ENCODE measurements at regions not wholly inside any gene's neighbourhood (a gene's known extent, or its start where the extent isn't known, plus 50 kb on each side); places are given as distances from the start of the nearest gene placed in this dataset.

- DNase-seq (ENCODE audit: low read depth) = no peak
Measured at GRCh38 chr11:23364076-23364475, 503.8 kb upstream of the CCDC179 start.

GRCh38 chr11:23370580-23371275 is 510.5 kb upstream of the CCDC179 start:
- DNase-seq (ENCODE audit: low read depth) = no peak

- DNase-seq (ENCODE audit: low read depth) = no peak
Measured at GRCh38 chr11:23377909-23378308, 517.6 kb upstream of the CCDC179 start.

GRCh38 chr11:23391031-23391430 is 530.8 kb upstream of the CCDC179 start:
- DNase-seq (ENCODE audit: low read depth) = no peak

GRCh38 chr11:23398052-23398451 is 537.8 kb upstream of the CCDC179 start:
- no peak for DNase-seq (ENCODE audit: low read depth)

- no peak for DNase-seq (ENCODE audit: low read depth)
Measured at GRCh38 chr11:23399995-23400394, 539.7 kb upstream of the CCDC179 start.

GRCh38 chr11:23403210-23404185 is 543.2 kb upstream of the CCDC179 start:
- no peak for DNase-seq (ENCODE audit: low read depth)

- DNase-seq (ENCODE audit: low read depth) = no peak
Measured at GRCh38 chr11:23404225-23405160, 544.2 kb upstream of the CCDC179 start.

- DNase-seq (ENCODE audit: low read depth) = no peak
Measured at GRCh38 chr11:23405350-23405937, 545.2 kb upstream of the CCDC179 start.

GRCh38 chr11:23406131-23406819 is 546.0 kb upstream of the CCDC179 start:
- DNase-seq (ENCODE audit: low read depth) = no peak

GRCh38 chr11:23413057-23413456 is 552.8 kb upstream of the CCDC179 start:
- DNase-seq (ENCODE audit: low read depth) = no peak

GRCh38 chr11:23423104-23423503 is 562.8 kb upstream of the CCDC179 start:
- DNase-seq (ENCODE audit: low read depth) = no peak

- no peak for DNase-seq (ENCODE audit: low read depth)
Measured at GRCh38 chr11:23423656-23424055, 563.4 kb upstream of the CCDC179 start.

- no peak for DNase-seq (ENCODE audit: low read depth)
Measured at GRCh38 chr11:23425381-23425780, 565.1 kb upstream of the CCDC179 start.

GRCh38 chr11:23429569-23429968 is 569.3 kb upstream of the CCDC179 start:
- no peak for DNase-seq (ENCODE audit: low read depth)

- no peak for DNase-seq (ENCODE audit: low read depth)
Measured at GRCh38 chr11:23453522-23453921, 593.2 kb upstream of the CCDC179 start.

- no peak for DNase-seq (ENCODE audit: low read depth)
Measured at GRCh38 chr11:23455321-23455891, 595.1 kb upstream of the CCDC179 start.

- no peak for DNase-seq (ENCODE audit: low read depth)
Measured at GRCh38 chr11:23457641-23458040, 597.4 kb upstream of the CCDC179 start.

GRCh38 chr11:23471878-23472277 is 611.6 kb upstream of the CCDC179 start:
- no peak for DNase-seq (ENCODE audit: low read depth)

- no peak for DNase-seq (ENCODE audit: low read depth)
Measured at GRCh38 chr11:23473782-23474181, 613.5 kb upstream of the CCDC179 start.

GRCh38 chr11:23480736-23481135 is 620.5 kb upstream of the CCDC179 start:
- DNase-seq (ENCODE audit: low read depth) = no peak
